Loucy (cell line): ENCODE measurements at regions not wholly inside any gene's neighbourhood (a gene's known extent, or its start where the extent isn't known, plus 50 kb on each side); places are given as distances from the start of the nearest gene placed in this dataset.

ENCODE experiments used
- H2AFZ ChIP-seq: fragments of 200-600 bp; sonication (generic); 2 replicates; pipeline ENCODE4 v1.6.0; 2016; ENCODE audit warnings: antibody characterized with exemption, mild to moderate bottlenecking, low read length, moderate library complexity
- H3F3A ChIP-seq: fragments of 200-600 bp; 2 replicates; pipeline ENCODE4 v1.6.0; 2016; ENCODE audit warnings: antibody characterized with exemption, low read depth, mild to moderate bottlenecking
- H3K27me3 ChIP-seq: fragments of 200-600 bp; sonication (generic); 2 replicates; pipeline ENCODE4 v1.6.1; 2014; ENCODE audit warnings: low read length, mild to moderate bottlenecking; ENCODE audit not compliant: insufficient read depth, poor library complexity, severe bottlenecking
- H3K36me3 ChIP-seq: fragments of 200-600 bp; sonication (generic); 2 replicates; pipeline ENCODE4 v1.6.1; 2016; ENCODE audit warnings: low read length; ENCODE audit not compliant: insufficient read depth
- H3K4me1 ChIP-seq: fragments of 200-600 bp; sonication (generic); 2 replicates; pipeline ENCODE4 v1.5.1; 2014; ENCODE audit warnings: low read length, mild to moderate bottlenecking; ENCODE audit not compliant: insufficient read depth, poor library complexity, severe bottlenecking
- H3K4me2 ChIP-seq: fragments of 200-600 bp; sonication (generic); 2 replicates; pipeline ENCODE4 v1.6.0; 2014; ENCODE audit warnings: antibody characterized with exemption, low read length, low read depth, mild to moderate bottlenecking; ENCODE audit not compliant: poor library complexity, severe bottlenecking
- H3K4me3 ChIP-seq: fragments of 200-600 bp; sonication (generic); 2 replicates; pipeline ENCODE4 v1.5.1; 2014; ENCODE audit warnings: low read length, mild to moderate bottlenecking, mixed read lengths; ENCODE audit not compliant: poor library complexity, severe bottlenecking
- H3K79me2 ChIP-seq: fragments of 200-600 bp; sonication (generic); 2 replicates; pipeline ENCODE4 v1.6.1; 2014; ENCODE audit warnings: low read length; ENCODE audit not compliant: insufficient read depth
- H3K9ac ChIP-seq: fragments of 200-600 bp; sonication (generic); 2 replicates; pipeline ENCODE4 v1.6.0; 2014; ENCODE audit warnings: mild to moderate bottlenecking, low read depth, low read length, moderate library complexity; ENCODE audit not compliant: poor library complexity, severe bottlenecking
- H3K9me2 ChIP-seq: fragments of 200-600 bp; sonication (generic); replicated peaks from 2 replicates; pipeline ENCODE4 v1.6.1; 2016; ENCODE audit warnings: low read depth, low read length, mixed read lengths
- H3K9me3 ChIP-seq: fragments of 200-600 bp; sonication (generic); 2 replicates; pipeline ENCODE4 v1.6.1; 2014; ENCODE audit warnings: mild to moderate bottlenecking, antibody characterized with exemption, low read length, low read depth; ENCODE audit not compliant: insufficient read depth
- H4K20me1 ChIP-seq: fragments of 200-600 bp; sonication (generic); 2 replicates; pipeline ENCODE4 v1.6.0; 2014; ENCODE audit warnings: antibody characterized with exemption, low read length, mild to moderate bottlenecking; ENCODE audit not compliant: insufficient read depth, poor library complexity, severe bottlenecking
- CTCF ChIP-seq: fragments of 200-600 bp; sonication (generic); conservative IDR thresholded peaks from 2 replicates; pipeline ENCODE4 v1.5.1; 2014; ENCODE audit warnings: mild to moderate bottlenecking, antibody characterized with exemption, low read length
- EZH2phosphoT487 ChIP-seq: fragments of 200-600 bp; IDR thresholded peaks from 2 replicates; pipeline ENCODE4 v1.6.1; 2018; ENCODE audit warnings: antibody characterized with exemption, mild to moderate bottlenecking, moderate library complexity, borderline replicate concordance

GRCh38 chr10:21161647-21162046 is 264.5 kb upstream of the NEBL start:
- no peak overlapping the region for H3K4me2 ChIP-seq
- no peaks in the 10 kb centered on the region for H3K4me1 ChIP-seq
- H3K9me3 ChIP-seq = no peaks in the 10 kb centered on the region
- no peaks in the 10 kb centered on the region for H3K27me3 ChIP-seq
- no peak overlapping the region for H2AFZ ChIP-seq
- H3F3A ChIP-seq = no peaks in the 10 kb centered on the region
- no peaks in the 10 kb centered on the region for H3K9me2 ChIP-seq
- H4K20me1 ChIP-seq = no peaks in the 10 kb centered on the region
- TF ChIP-seq CTCF = no peak
- TF ChIP-seq EZH2phosphoT487 = no peak
- no peaks in the 10 kb centered on the region for H3K36me3 ChIP-seq
- H3K9ac ChIP-seq = no peak overlapping the region
- H3K4me3 ChIP-seq = no peak overlapping the region
- no peaks in the 10 kb centered on the region for H3K79me2 ChIP-seq

- Histone ChIP-seq H3K79me2 (no peaks in the 10 kb centered on the region), H4K20me1 (no peaks in the 10 kb centered on the region), H3K9me2 (no peaks in the 10 kb centered on the region), H3K9me3 (no peaks in the 10 kb centered on the region), H3K4me2 (no peak overlapping the region), H3K36me3 (no peaks in the 10 kb centered on the region), H3K9ac (no peak overlapping the region), H3K27me3 (no peaks in the 10 kb centered on the region), H3K4me3 (no peak overlapping the region), H2AFZ (no peak overlapping the region), H3F3A (no peaks in the 10 kb centered on the region), H3K4me1 (no peaks in the 10 kb centered on the region)
- TF ChIP-seq CTCF (no peak), EZH2phosphoT487 (no peak)
Observed at GRCh38 chr10:21161090-21161625, 264.0 kb upstream of the NEBL start.

DNA sequence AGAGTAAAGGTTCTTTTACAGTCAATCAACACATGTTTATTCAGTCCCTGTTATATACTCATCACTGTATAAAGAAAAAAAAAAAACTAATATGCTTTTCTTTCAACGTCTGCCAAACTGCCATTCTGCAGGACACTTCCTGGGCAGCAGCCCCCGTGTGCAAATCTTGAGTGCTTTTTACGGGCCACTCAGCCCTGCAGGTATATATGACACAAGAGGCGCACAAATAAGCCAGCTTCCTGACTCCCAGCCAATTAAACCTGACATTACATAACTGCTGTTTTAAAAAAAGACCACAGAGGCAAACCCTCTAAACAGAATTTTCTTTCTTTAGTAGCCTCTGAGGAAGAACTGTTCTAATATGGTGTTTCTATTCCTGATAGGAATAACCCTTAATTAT is 263.0 kb upstream of the NEBL start:
- H3K27me3 ChIP-seq = no peaks in the 10 kb centered on the region

More for the DNA sequence above, 263.0 kb upstream of the NEBL start:
- Histone ChIP-seq H3K4me2 (no peak overlapping the region), H3F3A (no peaks in the 10 kb centered on the region), H3K9me2 (no peaks in the 10 kb centered on the region), H3K4me3 (no peak overlapping the region), H3K9ac (no peak overlapping the region), H3K9me3 (no peaks in the 10 kb centered on the region), H3K36me3 (no peaks in the 10 kb centered on the region), H3K4me1 (no peaks in the 10 kb centered on the region), H2AFZ (no peak overlapping the region), H3K79me2 (no peaks in the 10 kb centered on the region), H4K20me1 (no peaks in the 10 kb centered on the region)
- TF ChIP-seq EZH2phosphoT487 (no peak), CTCF (no peak)
